OCI-LY1 (cell line): ENCODE measurements at regions not wholly inside any gene's neighbourhood (a gene's known extent, or its start where the extent isn't known, plus 50 kb on each side); places are given as distances from the start of the nearest gene placed in this dataset.

Experiments used
- H2AFZ ChIP-seq: fragments of 200-600 bp; sonication (generic), shearing (Covaris generic); 2 replicates; pipeline ENCODE4 v1.6.0; 2014; ENCODE audit warnings: antibody characterized with exemption, mild to moderate bottlenecking, low read length
- H3F3A ChIP-seq: fragments of 200-600 bp; sonication (generic), shearing (Covaris generic); 2 replicates; pipeline ENCODE4 v1.6.0; 2014; ENCODE audit warnings: mild to moderate bottlenecking, antibody characterized with exemption, low read length, moderate library complexity; ENCODE audit not compliant: insufficient read depth
- H3K27ac ChIP-seq: fragments of 200-600 bp; sonication (generic); 2 replicates; pipeline ENCODE4 v1.5.1; 2014; ENCODE audit warnings: low read length, mixed run types, mild to moderate bottlenecking, low read depth; ENCODE audit not compliant: poor library complexity, severe bottlenecking
- H3K27me3 ChIP-seq: fragments of 200-600 bp; sonication (generic); 2 replicates; pipeline ENCODE4 v1.6.0; 2014; ENCODE audit warnings: antibody characterized with exemption, mild to moderate bottlenecking, low read length, moderate library complexity; ENCODE audit not compliant: insufficient read depth
- H3K36me3 ChIP-seq: fragments of 200-600 bp; sonication (generic); 2 replicates; pipeline ENCODE4 v1.6.1; 2014; ENCODE audit warnings: mild to moderate bottlenecking, antibody characterized with exemption, low read length, moderate library complexity, mixed read lengths; ENCODE audit not compliant: insufficient read depth
- H3K4me1 ChIP-seq: fragments of 200-600 bp; sonication (generic); 2 replicates; pipeline ENCODE4 v1.5.1; 2014; ENCODE audit warnings: mild to moderate bottlenecking, low read length, moderate library complexity; ENCODE audit not compliant: insufficient read depth, severe bottlenecking
- H3K4me2 ChIP-seq: fragments of 200-600 bp; sonication (generic), shearing (Covaris generic); 2 replicates; pipeline ENCODE4 v1.6.1; 2014; ENCODE audit warnings: low read length
- H3K4me3 ChIP-seq: fragments of 200-600 bp; sonication (generic); 2 replicates; pipeline ENCODE4 v1.5.1; 2014; ENCODE audit warnings: low read length, low read depth, mild to moderate bottlenecking, mixed read lengths; ENCODE audit not compliant: poor library complexity, severe bottlenecking
- H3K79me2 ChIP-seq: fragments of 200-600 bp; shearing (Covaris generic); 2 replicates; pipeline ENCODE4 v1.6.1; 2016; ENCODE audit warnings: mixed run types, low read length, mixed read lengths; ENCODE audit not compliant: insufficient read depth
- H3K9ac ChIP-seq: fragments of 200-600 bp; sonication (generic), shearing (Covaris generic); 2 replicates; pipeline ENCODE4 v1.6.1; 2014; ENCODE audit warnings: mild to moderate bottlenecking, low read length, mixed read lengths
- H3K9me2 ChIP-seq: fragments of 200-600 bp; sonication (generic), shearing (Covaris generic); 2 replicates; pipeline ENCODE4 v1.6.1; 2014; ENCODE audit warnings: low read depth, mild to moderate bottlenecking, low read length, mixed read lengths
- H3K9me3 ChIP-seq: fragments of 200-600 bp; shearing (Covaris generic); 2 replicates; pipeline ENCODE4 v1.6.1; 2014; ENCODE audit warnings: low read length, mixed read lengths
- H4K20me1 ChIP-seq: fragments of 200-600 bp; sonication (generic), shearing (Covaris generic); 2 replicates; pipeline ENCODE4 v1.6.0; 2016; ENCODE audit warnings: mild to moderate bottlenecking, low read length; ENCODE audit not compliant: insufficient read depth
- EZH2 ChIP-seq: fragments of 200-600 bp; sonication (generic), shearing (Covaris generic); IDR thresholded peaks from 2 replicates; pipeline ENCODE4 v1.8.0; 2017; ENCODE audit warnings: borderline replicate concordance, mixed run types, mild to moderate bottlenecking, antibody characterized with exemption, low read length, moderate library complexity, mixed read lengths
- TF ChIP-seq, protein P1 (sequence below): fragments of 200-600 bp; sonication (generic), shearing (Covaris generic); IDR thresholded peaks from 2 replicates; pipeline ENCODE4 v1.5.1; 2017; ENCODE audit warnings: mild to moderate bottlenecking, antibody characterized with exemption, low read length, moderate library complexity, mixed read lengths

DNA sequence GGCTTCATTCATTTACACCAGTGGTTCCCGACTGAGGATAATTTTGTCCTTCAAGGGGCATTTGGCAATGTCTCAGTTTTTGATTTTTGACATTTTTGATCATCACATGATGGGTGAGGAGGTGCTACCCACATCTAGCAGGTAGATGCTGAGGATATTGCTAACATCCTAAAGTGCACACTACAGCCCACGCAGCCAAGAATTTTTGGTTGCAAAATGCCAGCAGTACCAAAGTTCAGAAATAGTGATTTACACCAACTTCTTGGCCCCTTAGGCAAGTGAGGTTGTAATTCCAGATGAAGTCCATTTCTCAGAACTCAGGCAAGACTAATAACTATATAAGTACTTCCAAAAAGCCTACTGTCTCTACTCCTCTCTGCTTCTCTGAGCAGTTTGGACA, 80.1 kb upstream of the TSHZ2 start:
- no peaks in the 10 kb centered on the region for H3K79me2 ChIP-seq
- TF ChIP-seq EZH2: no peak
- TF ChIP-seq, protein P1, sequence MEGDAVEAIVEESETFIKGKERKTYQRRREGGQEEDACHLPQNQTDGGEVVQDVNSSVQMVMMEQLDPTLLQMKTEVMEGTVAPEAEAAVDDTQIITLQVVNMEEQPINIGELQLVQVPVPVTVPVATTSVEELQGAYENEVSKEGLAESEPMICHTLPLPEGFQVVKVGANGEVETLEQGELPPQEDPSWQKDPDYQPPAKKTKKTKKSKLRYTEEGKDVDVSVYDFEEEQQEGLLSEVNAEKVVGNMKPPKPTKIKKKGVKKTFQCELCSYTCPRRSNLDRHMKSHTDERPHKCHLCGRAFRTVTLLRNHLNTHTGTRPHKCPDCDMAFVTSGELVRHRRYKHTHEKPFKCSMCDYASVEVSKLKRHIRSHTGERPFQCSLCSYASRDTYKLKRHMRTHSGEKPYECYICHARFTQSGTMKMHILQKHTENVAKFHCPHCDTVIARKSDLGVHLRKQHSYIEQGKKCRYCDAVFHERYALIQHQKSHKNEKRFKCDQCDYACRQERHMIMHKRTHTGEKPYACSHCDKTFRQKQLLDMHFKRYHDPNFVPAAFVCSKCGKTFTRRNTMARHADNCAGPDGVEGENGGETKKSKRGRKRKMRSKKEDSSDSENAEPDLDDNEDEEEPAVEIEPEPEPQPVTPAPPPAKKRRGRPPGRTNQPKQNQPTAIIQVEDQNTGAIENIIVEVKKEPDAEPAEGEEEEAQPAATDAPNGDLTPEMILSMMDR: no peak
- no peak overlapping the region for H3K4me3 ChIP-seq
- H3K4me1 ChIP-seq: no peaks in the 10 kb centered on the region
- no peaks in the 10 kb centered on the region for H3K9me3 ChIP-seq
- H3K27me3 ChIP-seq: no peaks in the 10 kb centered on the region
- H3K4me2 ChIP-seq: no peak overlapping the region
- no peaks in the 10 kb centered on the region for H3F3A ChIP-seq
- no peak overlapping the region for H2AFZ ChIP-seq
- H3K36me3 ChIP-seq: no peaks in the 10 kb centered on the region
- no peak overlapping the region for H3K27ac ChIP-seq
- H3K9me2 ChIP-seq: no peaks in the 10 kb centered on the region
- H3K9ac ChIP-seq: no peak overlapping the region
- no peaks in the 10 kb centered on the region for H4K20me1 ChIP-seq

DNA sequence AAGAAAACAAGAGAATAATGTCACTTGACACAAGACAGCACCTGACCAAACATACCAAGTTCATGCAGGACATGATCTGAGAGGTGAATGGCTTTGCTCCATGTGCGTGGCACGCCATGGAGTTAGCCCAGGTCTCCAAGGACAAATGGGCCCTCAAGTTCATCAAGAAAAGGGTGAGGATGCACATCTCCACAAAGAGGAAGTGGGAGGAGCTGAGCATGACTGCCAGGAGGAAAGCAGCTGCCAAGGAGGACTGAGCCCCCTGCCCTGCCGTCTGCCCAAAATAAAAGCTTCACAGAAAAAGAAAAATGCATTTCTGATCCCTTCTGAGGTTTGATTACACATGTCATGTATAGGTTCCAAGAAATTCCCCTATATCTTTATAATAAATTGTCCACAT, 82.0 kb upstream of the TSHZ2 start:
- Histone ChIP-seq H3K9me2 (no peaks in the 10 kb centered on the region), H3K4me3 (no peak overlapping the region), H3K79me2 (no peaks in the 10 kb centered on the region), H4K20me1 (no peaks in the 10 kb centered on the region), H3K36me3 (no peaks in the 10 kb centered on the region), H3K4me2 (no peak overlapping the region), H3K4me1 (no peaks in the 10 kb centered on the region), H3K27ac (no peak overlapping the region), H3K9ac (no peak overlapping the region), H3K27me3 (no peaks in the 10 kb centered on the region), H3K9me3 (no peaks in the 10 kb centered on the region), H2AFZ (no peak overlapping the region), H3F3A (no peaks in the 10 kb centered on the region)
- TF ChIP-seq, protein P1: no peak
- no peak for TF ChIP-seq EZH2

DNA sequence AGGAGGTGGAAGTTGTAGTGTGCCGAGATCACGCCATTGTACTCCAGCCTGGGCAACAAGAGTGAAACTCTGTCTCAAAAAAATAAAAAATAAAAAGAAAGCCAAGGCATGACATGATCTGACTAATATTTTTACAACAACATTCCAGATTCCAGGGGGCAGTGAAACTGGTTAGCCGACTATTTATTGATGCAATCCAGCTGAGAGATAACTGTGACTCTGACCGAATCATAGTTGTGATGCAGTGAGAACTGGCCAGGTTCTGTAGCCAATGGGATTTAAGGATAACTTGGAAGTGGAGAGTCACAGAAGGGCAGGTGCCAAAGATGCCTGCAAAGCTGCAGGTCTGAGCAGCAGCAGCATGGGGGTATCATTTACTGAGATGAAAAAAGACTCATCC, 82.9 kb upstream of the TSHZ2 start:
- no peaks in the 10 kb centered on the region for H3F3A ChIP-seq
- H3K9me2 ChIP-seq: no peaks in the 10 kb centered on the region
- H3K27me3 ChIP-seq: no peaks in the 10 kb centered on the region
- no peaks in the 10 kb centered on the region for H3K79me2 ChIP-seq
- no peak overlapping the region for H3K4me3 ChIP-seq
- H3K4me1 ChIP-seq: no peaks in the 10 kb centered on the region
- H2AFZ ChIP-seq: no peak overlapping the region
- H3K9ac ChIP-seq: no peak overlapping the region
- no peaks in the 10 kb centered on the region for H4K20me1 ChIP-seq
- TF ChIP-seq EZH2: no peak
- TF ChIP-seq, protein P1: no peak
- H3K4me2 ChIP-seq: no peak overlapping the region
- H3K36me3 ChIP-seq: no peaks in the 10 kb centered on the region
- no peaks in the 10 kb centered on the region for H3K9me3 ChIP-seq
- H3K27ac ChIP-seq: no peak overlapping the region
